HepG2 (cell line): ENCODE measurements at regions not wholly inside any gene's neighbourhood (a gene's known extent, or its start where the extent isn't known, plus 50 kb on each side); places are given as distances from the start of the nearest gene placed in this dataset.

Experiments
- CTCF ChIP-seq: sonication (generic); formaldehyde crosslinking; IDR thresholded peaks from 2 replicates; pipeline ENCODE4 v1.5.0; 2020; ENCODE audit warnings: mild to moderate bottlenecking, missing genetic modification reagents, moderate library complexity
- ZNF629 ChIP-seq: sonication (generic); formaldehyde crosslinking; conservative IDR thresholded peaks from 2 replicates; pipeline ENCODE4 v1.5.0; 2020; ENCODE audit warnings: missing genetic modification reagents
- TF ChIP-seq, protein P1 (sequence below), 2 experiments: sonication (generic) in 1 of 2; formaldehyde crosslinking in 1 of 2; IDR thresholded peaks; 2 replicates each; pipeline versions ENCODE4 v1.5.1 to v1.6.1; 2011 to 2020; ENCODE audit warnings: borderline replicate concordance in 1 of 2, low read depth in 1 of 2, low read length in 1 of 2, mild to moderate bottlenecking in 1 of 2, missing genetic modification reagents in 1 of 2, moderate library complexity in 1 of 2

- TF ChIP-seq, protein P1, sequence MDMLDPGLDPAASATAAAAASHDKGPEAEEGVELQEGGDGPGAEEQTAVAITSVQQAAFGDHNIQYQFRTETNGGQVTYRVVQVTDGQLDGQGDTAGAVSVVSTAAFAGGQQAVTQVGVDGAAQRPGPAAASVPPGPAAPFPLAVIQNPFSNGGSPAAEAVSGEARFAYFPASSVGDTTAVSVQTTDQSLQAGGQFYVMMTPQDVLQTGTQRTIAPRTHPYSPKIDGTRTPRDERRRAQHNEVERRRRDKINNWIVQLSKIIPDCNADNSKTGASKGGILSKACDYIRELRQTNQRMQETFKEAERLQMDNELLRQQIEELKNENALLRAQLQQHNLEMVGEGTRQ (IDR thresholded peaks at IDR 0.05; ENCODE audit: low read depth, low read length): no peak
- TF ChIP-seq, protein P1 (CRISPR knock-in tag; IDR thresholded peaks at IDR 0.05; ENCODE audit: borderline replicate concordance): no peak
- no peak for TF ChIP-seq ZNF629 (CRISPR knock-in tag)
- TF ChIP-seq CTCF (CRISPR knock-in tag): no peak
Observed at GRCh38 chr7:94228223-94228622, 166.5 kb upstream of the COL1A2 start.
